ENCODE measurements at regions not wholly inside any gene's neighbourhood (a gene's known extent, or its start where the extent isn't known, plus 50 kb on each side); places are given as distances from the start of the nearest gene placed in this dataset.

DNA sequence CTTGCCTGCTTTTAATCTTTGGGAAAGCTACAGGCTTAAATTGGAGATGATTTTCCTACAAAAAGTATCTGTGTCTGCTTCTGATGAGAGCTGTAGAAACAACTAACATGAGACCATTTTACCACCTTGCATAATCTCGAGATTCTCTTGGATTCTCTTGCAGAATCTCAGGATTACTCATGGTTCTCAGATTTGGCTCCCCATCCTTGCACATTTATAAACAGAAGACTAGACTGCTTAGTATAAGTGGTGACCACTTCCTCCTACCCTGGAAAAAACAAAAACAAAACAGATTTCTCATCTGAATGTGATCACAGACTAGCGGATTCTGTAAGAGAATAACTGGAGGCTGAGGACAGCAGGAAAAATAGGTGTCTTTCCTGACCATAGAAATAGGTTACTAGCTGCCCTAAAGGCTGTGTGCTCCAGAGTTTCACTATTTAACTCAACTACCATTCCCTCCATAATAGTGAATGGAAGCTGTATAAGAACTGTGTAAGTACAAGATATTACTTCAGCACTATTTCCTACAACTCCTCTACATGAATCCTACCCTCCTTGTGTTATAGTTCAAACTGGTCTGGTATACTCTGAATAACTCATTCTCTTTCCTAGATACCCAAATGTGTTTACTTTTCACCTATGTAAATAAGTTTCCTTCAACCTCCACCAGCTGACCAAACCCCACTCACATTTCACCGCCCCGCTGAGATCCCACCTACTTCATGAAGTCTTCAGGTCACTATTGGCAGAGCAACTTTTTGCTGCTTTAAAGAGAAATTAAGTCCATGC, 122.2 kb upstream of the C2CD4B start:
- no peaks in the 10 kb centered on the region for H3K9me3 ChIP-seq
- TF ChIP-seq, protein P1, sequence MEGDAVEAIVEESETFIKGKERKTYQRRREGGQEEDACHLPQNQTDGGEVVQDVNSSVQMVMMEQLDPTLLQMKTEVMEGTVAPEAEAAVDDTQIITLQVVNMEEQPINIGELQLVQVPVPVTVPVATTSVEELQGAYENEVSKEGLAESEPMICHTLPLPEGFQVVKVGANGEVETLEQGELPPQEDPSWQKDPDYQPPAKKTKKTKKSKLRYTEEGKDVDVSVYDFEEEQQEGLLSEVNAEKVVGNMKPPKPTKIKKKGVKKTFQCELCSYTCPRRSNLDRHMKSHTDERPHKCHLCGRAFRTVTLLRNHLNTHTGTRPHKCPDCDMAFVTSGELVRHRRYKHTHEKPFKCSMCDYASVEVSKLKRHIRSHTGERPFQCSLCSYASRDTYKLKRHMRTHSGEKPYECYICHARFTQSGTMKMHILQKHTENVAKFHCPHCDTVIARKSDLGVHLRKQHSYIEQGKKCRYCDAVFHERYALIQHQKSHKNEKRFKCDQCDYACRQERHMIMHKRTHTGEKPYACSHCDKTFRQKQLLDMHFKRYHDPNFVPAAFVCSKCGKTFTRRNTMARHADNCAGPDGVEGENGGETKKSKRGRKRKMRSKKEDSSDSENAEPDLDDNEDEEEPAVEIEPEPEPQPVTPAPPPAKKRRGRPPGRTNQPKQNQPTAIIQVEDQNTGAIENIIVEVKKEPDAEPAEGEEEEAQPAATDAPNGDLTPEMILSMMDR (IDR thresholded peaks at IDR 0.05) = no peak
- H3K27me3 ChIP-seq = no peaks in the 10 kb centered on the region
- DNase-seq (ENCODE audit: low spot score) = no peak
- H3K27ac ChIP-seq = no peak overlapping the region
- no peaks in the 10 kb centered on the region for H3K4me1 ChIP-seq
- H3K36me3 ChIP-seq = no peaks in the 10 kb centered on the region
- no peak overlapping the region for H3K4me3 ChIP-seq

DNA sequence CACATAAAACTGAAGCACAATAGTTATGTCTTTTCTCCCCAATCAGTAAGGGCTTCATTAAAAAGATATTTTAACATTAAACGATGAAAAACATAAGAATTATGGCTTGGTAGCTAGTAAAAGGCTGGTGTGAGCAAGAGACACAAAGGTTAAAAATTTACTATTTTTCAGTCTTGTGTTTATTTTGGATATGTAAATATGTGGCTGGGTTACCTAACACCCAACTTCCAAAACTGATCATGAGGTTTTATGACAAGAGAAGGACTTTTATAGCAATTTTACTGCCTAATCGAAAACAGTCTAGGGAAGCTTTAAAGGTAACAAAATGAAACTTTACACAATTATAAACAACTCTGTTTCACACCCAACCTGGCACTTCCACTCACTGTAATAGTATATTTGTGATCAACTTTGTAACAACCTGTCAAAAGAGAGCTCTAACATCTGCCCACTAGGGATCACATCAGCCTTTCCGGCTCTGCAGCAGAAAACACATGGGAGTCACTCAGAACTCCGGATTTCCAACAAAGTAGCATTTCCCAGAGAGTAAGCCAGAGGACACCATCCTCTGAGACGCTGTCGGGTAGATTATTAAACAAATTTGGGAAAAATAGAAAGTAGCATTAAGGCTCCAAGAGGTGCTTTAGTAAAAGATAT, 123.4 kb upstream of the C2CD4B start:
- no peak for DNase-seq (ENCODE audit: low spot score)
- Histone ChIP-seq H3K9me3 (peaks cover 0 to 3% of the 10 kb centered on the region in 2 donors), H3K27me3 (no peaks in the 10 kb centered on the region), H3K4me1 (no peaks in the 10 kb centered on the region), H3K27ac (no peak overlapping the region), H3K4me3 (no peak overlapping the region), H3K36me3 (no peaks in the 10 kb centered on the region)
- TF ChIP-seq, protein P1 (IDR thresholded peaks at IDR 0.05) = no peak

DNA sequence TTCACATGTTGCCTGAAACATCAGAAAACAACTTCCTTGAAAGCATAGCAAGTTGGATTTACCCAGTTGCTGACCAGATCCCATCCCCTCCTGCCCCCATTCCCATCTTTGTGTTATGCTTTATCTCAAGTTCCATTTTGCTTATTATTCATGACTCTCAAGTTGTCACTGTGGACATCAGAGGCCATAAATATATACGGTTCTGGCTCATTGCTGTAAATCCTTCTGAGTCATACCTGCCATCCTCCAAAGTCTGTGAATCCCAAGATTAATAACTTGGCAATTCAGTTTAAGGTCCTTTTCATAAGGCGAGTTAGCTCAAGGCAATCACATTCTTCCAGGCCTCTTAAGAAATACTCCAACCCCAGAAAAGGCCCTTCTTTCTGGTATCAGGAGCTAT, 126.2 kb upstream of the C2CD4B start:
- no peak for DNase-seq (ENCODE audit: low spot score)

DNA sequence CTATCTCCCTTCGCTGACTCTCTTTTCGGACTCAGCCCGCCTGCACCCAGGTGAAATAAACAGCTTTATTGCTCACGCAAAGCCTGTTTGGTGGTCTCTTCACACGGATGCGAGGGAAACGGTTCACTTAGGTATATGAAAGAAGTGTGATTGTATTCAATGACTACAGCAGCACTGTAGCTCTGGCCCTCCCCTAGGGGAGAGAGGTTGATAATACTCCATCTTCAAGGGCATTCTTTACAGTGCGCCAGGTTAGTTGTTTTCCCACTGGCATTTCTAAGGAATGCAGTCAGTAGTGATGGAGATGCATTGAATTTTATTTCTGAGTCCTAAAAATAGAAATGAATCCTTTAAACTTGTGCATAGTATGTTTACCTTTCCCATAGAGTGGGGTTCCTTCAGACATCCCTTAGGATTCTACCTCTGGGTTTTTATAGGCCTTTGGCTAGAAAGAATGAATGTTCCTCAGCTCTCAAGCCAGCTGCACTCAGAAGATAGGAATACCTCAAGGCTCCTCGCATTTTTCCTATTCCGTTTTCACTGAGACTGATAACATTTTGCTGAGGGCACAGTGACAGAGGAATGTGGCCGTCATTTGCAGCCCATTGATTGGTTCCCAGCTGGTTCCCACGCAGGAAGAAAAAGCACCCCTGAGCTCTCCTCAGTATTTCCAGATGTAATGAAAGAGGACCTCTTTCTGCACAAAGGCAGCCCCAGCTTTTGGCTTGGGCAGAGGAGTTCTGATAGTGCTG, 131.8 kb upstream of the C2CD4B start:
- no peak overlapping the region for H3K4me3 ChIP-seq
- no peak overlapping the region for H3K27ac ChIP-seq
- TF ChIP-seq, protein P1 (IDR thresholded peaks at IDR 0.05) = no peak
- no peaks in the 10 kb centered on the region for H3K36me3 ChIP-seq
- no peaks in the 10 kb centered on the region for H3K27me3 ChIP-seq
- peaks cover 0 to 3% of the 10 kb centered on the region in 2 donors for H3K9me3 ChIP-seq
- DNase-seq (ENCODE audit: low spot score) = no peak
- no peaks in the 10 kb centered on the region for H3K4me1 ChIP-seq

More for the DNA sequence above, 126.2 kb upstream of the C2CD4B start:
- no peak overlapping the region for H3K4me3 ChIP-seq
- H3K9me3 ChIP-seq = peaks cover 0 to 3% of the 10 kb centered on the region in 2 donors
- no peak overlapping the region for H3K27ac ChIP-seq
- H3K27me3 ChIP-seq = no peaks in the 10 kb centered on the region
- H3K36me3 ChIP-seq = no peaks in the 10 kb centered on the region
- no peaks in the 10 kb centered on the region for H3K4me1 ChIP-seq
- TF ChIP-seq, protein P1 (IDR thresholded peaks at IDR 0.05) = no peak

DNA sequence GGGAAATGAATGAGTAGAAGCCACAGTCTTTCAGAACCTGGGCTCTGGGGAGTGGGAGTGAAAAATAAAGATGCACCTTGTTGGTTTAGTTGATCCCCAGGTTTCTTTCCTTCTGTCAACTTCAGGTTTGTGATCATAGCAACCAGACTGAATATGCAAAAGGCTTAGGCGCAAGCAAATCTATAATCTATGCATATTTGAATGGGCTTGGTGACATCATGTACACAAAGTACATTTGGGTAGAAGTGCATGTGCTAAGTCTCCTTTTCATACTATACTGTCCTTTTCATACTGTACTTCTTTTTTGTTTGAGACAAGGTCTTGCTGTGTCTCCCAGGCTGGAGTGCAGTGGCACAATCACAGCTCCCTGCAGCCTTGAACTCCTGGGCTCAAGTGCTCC, 132.4 kb upstream of the C2CD4B start:
- no peaks in the 10 kb centered on the region for H3K27me3 ChIP-seq
- no peak for DNase-seq (ENCODE audit: low spot score)
- TF ChIP-seq, protein P1 (IDR thresholded peaks at IDR 0.05) = no peak

More for the DNA sequence above, 132.4 kb upstream of the C2CD4B start:
- no peak overlapping the region for H3K4me3 ChIP-seq
- no peaks in the 10 kb centered on the region for H3K36me3 ChIP-seq
- H3K27ac ChIP-seq = no peak overlapping the region
- H3K4me1 ChIP-seq = no peaks in the 10 kb centered on the region
- peaks cover 0 to 3% of the 10 kb centered on the region in 2 donors for H3K9me3 ChIP-seq

All from right atrium auricular region (tissue), 2 donors.